Neutrophil (primary cell): ENCODE measurements at regions not wholly inside any gene's neighbourhood (a gene's known extent, or its start where the extent isn't known, plus 50 kb on each side); places are given as distances from the start of the nearest gene placed in this dataset.

ENCODE experiments used
- H3K27ac ChIP-seq: fragments of 200-600 bp; sonication (generic); 2 replicates; pipeline ENCODE4 v1.5.1; 2016; ENCODE audit warnings: mild to moderate bottlenecking, moderate library complexity
- H3K27me3 ChIP-seq: fragments of 200-600 bp; sonication (generic); 2 replicates; pipeline ENCODE4 v1.6.0; 2016; ENCODE audit warnings: mild to moderate bottlenecking
- H3K36me3 ChIP-seq: fragments of 200-600 bp; sonication (generic); 2 replicates; pipeline ENCODE4 v1.5.1; 2017
- H3K4me1 ChIP-seq, 2 experiments: fragments of 200-600 bp in 1 of 2; sonication (generic) in 1 of 2; 1 replicate in 1 of 2; 2 replicates in 1 of 2; pipeline versions ENCODE4 v1.5.1 to v1.6.1; 2013 to 2016; ENCODE audit warnings: low read depth in 1 of 2, low read length in 1 of 2, mild to moderate bottlenecking in 1 of 2, moderate library complexity in 1 of 2; ENCODE audit not compliant: control insufficient read depth in 1 of 2, insufficient read depth in 1 of 2
- H3K4me3 ChIP-seq, 2 experiments: fragments of 200-600 bp in 1 of 2; sonication (generic) in 1 of 2; 1 replicate in 1 of 2; 2 replicates in 1 of 2; pipeline ENCODE4 v1.5.1; 2013 to 2016; ENCODE audit warnings: low read depth in 1 of 2, low read length in 1 of 2, mild to moderate bottlenecking in 1 of 2, moderate library complexity in 1 of 2
- H3K9me3 ChIP-seq: fragments of 200-600 bp; sonication (generic); 2 replicates; pipeline ENCODE4 v1.5.1; 2016
- CTCF ChIP-seq: fragments of 200-600 bp; sonication (generic); IDR thresholded peaks from 2 replicates; pipeline ENCODE4 v1.5.1; 2016; ENCODE audit warnings: antibody characterized with exemption

GRCh38 chr15:87752250-87752951, 504.1 kb downstream of the NTRK3 start:
- Histone ChIP-seq H3K9me3 (no peaks in the 10 kb centered on the region), H3K36me3 (no peaks in the 10 kb centered on the region), H3K4me1 (peaks cover 12 to 22% of the 10 kb centered on the region in 2 experiments), H3K27ac (no peak overlapping the region), H3K27me3 (no peaks in the 10 kb centered on the region), H3K4me3 (no peak overlapping the region)
- no peak for TF ChIP-seq CTCF

GRCh38 chr15:87748483-87748882, 508.1 kb downstream of the NTRK3 start:
- H3K27ac ChIP-seq, result no peak overlapping the region
- H3K4me1 ChIP-seq, result peaks cover 0 to 8% of the 10 kb centered on the region in 2 experiments
- H3K9me3 ChIP-seq, result no peaks in the 10 kb centered on the region
- H3K36me3 ChIP-seq, result no peaks in the 10 kb centered on the region
- TF ChIP-seq CTCF, result no peak
- no peaks in the 10 kb centered on the region for H3K27me3 ChIP-seq
- no peak overlapping the region for H3K4me3 ChIP-seq

- no peak overlapping the region for H3K4me3 ChIP-seq
- no peaks in the 10 kb centered on the region for H3K27me3 ChIP-seq
- no peak for TF ChIP-seq CTCF
- H3K36me3 ChIP-seq, result no peaks in the 10 kb centered on the region
- H3K27ac ChIP-seq, result no peak overlapping the region
- peaks cover 0 to 1% of the 10 kb centered on the region in 2 experiments for H3K4me1 ChIP-seq
- no peaks in the 10 kb centered on the region for H3K9me3 ChIP-seq
Measured at GRCh38 chr15:87747087-87747486, 509.5 kb downstream of the NTRK3 start.

- Histone ChIP-seq H3K4me1 (no peaks in the 10 kb centered on the region), H3K27ac (no peak overlapping the region), H3K36me3 (no peaks in the 10 kb centered on the region), H3K4me3 (no peak overlapping the region), H3K27me3 (no peaks in the 10 kb centered on the region), H3K9me3 (no peaks in the 10 kb centered on the region)
- no peak for TF ChIP-seq CTCF
Measured at GRCh38 chr15:87746333-87746732, 510.2 kb downstream of the NTRK3 start.

- no peaks in the 10 kb centered on the region for H3K9me3 ChIP-seq
- no peaks in the 10 kb centered on the region for H3K27me3 ChIP-seq
- no peak for TF ChIP-seq CTCF
- no peak overlapping the region for H3K4me3 ChIP-seq
- no peaks in the 10 kb centered on the region for H3K36me3 ChIP-seq
- no peaks in the 10 kb centered on the region for H3K4me1 ChIP-seq
- H3K27ac ChIP-seq, result no peak overlapping the region
Measured at GRCh38 chr15:87744815-87745214, 511.7 kb downstream of the NTRK3 start.
